ENCODE measurements at regions not wholly inside any gene's neighbourhood (a gene's known extent, or its start where the extent isn't known, plus 50 kb on each side); places are given as distances from the start of the nearest gene placed in this dataset.

DNA sequence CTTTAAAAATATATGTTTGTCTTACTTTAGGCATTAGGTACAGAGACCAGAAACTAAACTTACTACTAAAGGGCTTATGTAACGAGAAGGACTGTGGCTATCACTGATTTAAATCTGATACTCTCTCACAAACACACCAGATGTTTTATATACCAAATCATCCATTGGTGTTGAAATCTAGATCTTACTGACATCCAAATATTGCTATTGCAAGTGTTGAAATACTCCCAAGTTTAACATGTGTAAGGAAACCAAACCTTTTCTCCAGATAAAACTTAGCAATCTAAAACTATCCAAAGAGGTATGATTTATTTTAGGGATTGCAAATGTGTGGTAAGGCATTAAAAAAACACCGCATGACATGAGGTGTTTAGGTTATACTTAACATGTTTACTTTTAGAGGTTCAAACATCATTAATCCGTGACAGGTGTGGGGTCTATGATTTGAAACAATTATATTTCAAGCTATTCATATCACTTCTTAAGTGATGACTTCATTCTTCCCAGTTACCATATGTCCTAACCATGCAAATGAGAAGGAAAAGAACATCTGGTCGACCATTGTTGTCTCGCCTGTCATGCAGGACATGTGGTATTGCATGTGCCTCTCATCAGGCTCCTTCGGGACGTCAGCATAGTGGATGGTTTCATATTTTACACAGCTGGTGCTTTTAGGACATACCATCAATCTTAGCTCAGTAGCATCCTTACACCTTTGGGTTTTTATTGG is 168.3 kb upstream of the SPACA1 start:
- TF ChIP-seq EZH2 (IDR thresholded peaks at IDR 0.05; ENCODE audit: insufficient read depth, poor library complexity, severe bottlenecking), result no peak
- TF ChIP-seq EZH2phosphoT487 (IDR thresholded peaks at IDR 0.05; ENCODE audit: insufficient read depth, low read depth), result no peak

Data from GM23248 (cell line).